HG02642 (cell line): ENCODE measurements at regions not wholly inside any gene's neighbourhood (a gene's known extent, or its start where the extent isn't known, plus 50 kb on each side); places are given as distances from the start of the nearest gene placed in this dataset.
"Not testable (repeated sequence)": the region's sequence is repeated elsewhere in the genome, so short reads cannot be mapped to it uniquely, and the experiment has no call there.

Experiments used
- ATAC-seq: cut with Tn5 transposase; IDR thresholded peaks from one replicate; pipeline ENCODE4 v1.9.1; 2021; ENCODE audit warnings: mild to moderate bottlenecking; ENCODE audit not compliant: unreplicated experiment, poor library complexity

GRCh38 chr1:189755100-189755499 is 722.6 kb downstream of the BRINP3 start:
- not testable (repeated sequence) for ATAC-seq

GRCh38 chr1:189764391-189765320 is 713.0 kb downstream of the BRINP3 start:
- no peak for ATAC-seq

- no peak for ATAC-seq
Observed at GRCh38 chr1:189769448-189769847, 708.2 kb downstream of the BRINP3 start.

GRCh38 chr1:189774721-189775287 is 702.9 kb downstream of the BRINP3 start:
- no peak for ATAC-seq

GRCh38 chr1:189775343-189775742 is 702.3 kb downstream of the BRINP3 start:
- ATAC-seq = no peak

- no peak for ATAC-seq
Observed at GRCh38 chr1:189779034-189779433, 698.6 kb downstream of the BRINP3 start.

GRCh38 chr1:189782295-189782694 is 695.4 kb downstream of the BRINP3 start:
- ATAC-seq = no peak

- no peak for ATAC-seq
Observed at GRCh38 chr1:189783456-189783855, 694.2 kb downstream of the BRINP3 start.

- ATAC-seq = no peak
Observed at GRCh38 chr1:189786761-189787160, 690.9 kb downstream of the BRINP3 start.

GRCh38 chr1:189787201-189787600 is 690.5 kb downstream of the BRINP3 start:
- no peak for ATAC-seq

GRCh38 chr1:189790335-189790734 is 687.3 kb downstream of the BRINP3 start:
- ATAC-seq = no peak

- no peak for ATAC-seq
Observed at GRCh38 chr1:189803364-189803763, 674.3 kb downstream of the BRINP3 start.

GRCh38 chr1:189804352-189804751 is 673.3 kb downstream of the BRINP3 start:
- ATAC-seq = no peak

GRCh38 chr1:189805735-189806134 is 671.9 kb downstream of the BRINP3 start:
- ATAC-seq = no peak

- not testable (repeated sequence) for ATAC-seq
Observed at GRCh38 chr1:189810639-189811038, 667.0 kb downstream of the BRINP3 start.

- ATAC-seq = no peak
Observed at GRCh38 chr1:189811960-189812359, 665.7 kb downstream of the BRINP3 start.

GRCh38 chr1:189816558-189816957 is 661.1 kb downstream of the BRINP3 start:
- no peak for ATAC-seq

GRCh38 chr1:189819751-189820150 is 657.9 kb downstream of the BRINP3 start:
- no peak for ATAC-seq

- no peak for ATAC-seq
Observed at GRCh38 chr1:189821833-189822232, 655.8 kb downstream of the BRINP3 start.

- no peak for ATAC-seq
Observed at GRCh38 chr1:189834813-189835212, 642.9 kb downstream of the BRINP3 start.

- ATAC-seq = no peak
Observed at GRCh38 chr1:189847613-189848012, 630.1 kb downstream of the BRINP3 start.
